T1000 (cell line): ENCODE measurements at regions not wholly inside any gene's neighbourhood (a gene's known extent, or its start where the extent isn't known, plus 50 kb on each side); places are given as distances from the start of the nearest gene placed in this dataset.
"Not testable (repeated sequence)": the region's sequence is repeated elsewhere in the genome, so short reads cannot be mapped to it uniquely, and the experiment has no call there.

Experiments
- DNase-seq: peaks from one replicate; lab custom pipeline; 2025; ENCODE audit warnings: mixed read lengths; lab: John Stamatoyannopoulos, UW

- not testable (repeated sequence) for DNase-seq
Observed at GRCh38 chr15:30760633-30761032, 134.7 kb downstream of the ARHGAP11B start.

GRCh38 chr15:30761365-30761764 lies 135.4 kb downstream of the ARHGAP11B start:
- not testable (repeated sequence) for DNase-seq

- DNase-seq = not testable (repeated sequence)
Observed at GRCh38 chr15:30769390-30770124, 134.2 kb upstream of the FAN1 start.

GRCh38 chr15:30770759-30771158 lies 133.0 kb upstream of the FAN1 start:
- no peak for DNase-seq

- no peak for DNase-seq
Observed at GRCh38 chr15:30783019-30783418, 120.7 kb upstream of the FAN1 start.

- no peak for DNase-seq
Observed at GRCh38 chr15:30788595-30788994, 115.1 kb upstream of the FAN1 start.

- DNase-seq = no peak
Observed at GRCh38 chr15:30791239-30792175, 112.2 kb upstream of the FAN1 start.

GRCh38 chr15:30792843-30793242 lies 110.9 kb upstream of the FAN1 start:
- not testable (repeated sequence) for DNase-seq

- DNase-seq = no peak
Observed at GRCh38 chr15:30794388-30794787, 109.3 kb upstream of the FAN1 start.

- not testable (repeated sequence) for DNase-seq
Observed at GRCh38 chr15:30799565-30799964, 104.2 kb upstream of the FAN1 start.

- not testable (repeated sequence) for DNase-seq
Observed at GRCh38 chr15:30801140-30801895, 102.4 kb upstream of the FAN1 start.

GRCh38 chr15:30802001-30802400 lies 101.7 kb upstream of the FAN1 start:
- DNase-seq = not testable (repeated sequence)

GRCh38 chr15:30803703-30804102 lies 100.0 kb upstream of the FAN1 start:
- not testable (repeated sequence) for DNase-seq

- DNase-seq = no peak
Observed at GRCh38 chr15:30816430-30816829, 87.3 kb upstream of the FAN1 start.

- peak; percentile 52 for DNase-seq
Observed at GRCh38 chr15:30823068-30823813, 80.5 kb upstream of the FAN1 start.

- DNase-seq = no peak
Observed at GRCh38 chr15:30824518-30825195, 79.1 kb upstream of the FAN1 start.

- DNase-seq = no peak
Observed at GRCh38 chr15:30827625-30828303, 76.0 kb upstream of the FAN1 start.

GRCh38 chr15:30828304-30828639 lies 75.4 kb upstream of the FAN1 start:
- DNase-seq = peak; percentile 24

- DNase-seq = no peak
Observed at GRCh38 chr15:30830961-30831360, 72.8 kb upstream of the FAN1 start.

GRCh38 chr15:30833379-30833778 lies 70.3 kb upstream of the FAN1 start:
- not testable (repeated sequence) for DNase-seq
